ENCODE measurements at regions not wholly inside any gene's neighbourhood (a gene's known extent, or its start where the extent isn't known, plus 50 kb on each side); places are given as distances from the start of the nearest gene placed in this dataset.

DNA sequence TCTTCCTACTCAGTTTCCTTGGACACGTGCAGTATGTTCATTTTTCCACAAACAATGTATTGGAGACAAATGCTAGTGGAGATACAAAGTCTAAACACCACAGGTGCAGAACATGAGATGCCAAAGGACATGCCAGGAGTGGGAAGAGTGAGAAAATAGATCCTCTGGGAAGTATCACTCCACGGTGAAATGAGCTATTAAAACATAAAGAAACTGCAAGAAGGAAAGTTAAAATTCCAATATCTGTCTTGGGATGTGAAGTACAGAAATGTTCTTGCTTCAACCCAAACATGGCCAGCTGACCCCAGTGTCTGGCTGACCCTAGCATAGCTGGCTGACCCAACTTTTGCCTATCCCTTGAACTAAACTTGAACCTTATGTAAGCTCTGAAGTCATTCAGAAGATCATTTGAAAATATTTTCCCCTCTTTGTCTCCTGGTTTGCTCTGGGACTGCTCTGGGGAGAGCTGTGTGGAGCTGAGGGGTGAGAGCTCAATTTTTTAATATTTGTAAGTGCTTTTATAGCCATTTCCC lies 59.5 kb downstream of the FZD1 start:
- no peak for DNase-seq

DNA sequence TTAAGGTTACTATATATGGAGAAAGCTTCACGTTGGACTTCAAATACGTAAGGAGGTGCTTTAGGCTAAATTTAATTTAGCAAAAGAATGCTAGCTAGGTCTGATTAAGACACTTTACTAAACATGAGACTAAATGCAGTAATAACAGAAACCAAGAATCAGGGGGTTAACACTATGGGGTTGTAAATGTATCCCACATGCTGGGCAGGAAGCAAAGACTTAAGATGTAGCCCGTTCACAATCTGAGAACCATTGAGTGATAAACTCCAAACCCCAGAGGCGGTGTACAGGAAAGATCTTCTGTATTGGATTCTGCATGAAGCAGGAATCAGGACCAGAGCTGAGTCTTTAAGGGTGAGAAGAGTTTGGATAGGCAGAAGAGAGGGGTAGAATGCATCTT lies 60.4 kb downstream of the FZD1 start:
- DNase-seq, result no peak

DNA sequence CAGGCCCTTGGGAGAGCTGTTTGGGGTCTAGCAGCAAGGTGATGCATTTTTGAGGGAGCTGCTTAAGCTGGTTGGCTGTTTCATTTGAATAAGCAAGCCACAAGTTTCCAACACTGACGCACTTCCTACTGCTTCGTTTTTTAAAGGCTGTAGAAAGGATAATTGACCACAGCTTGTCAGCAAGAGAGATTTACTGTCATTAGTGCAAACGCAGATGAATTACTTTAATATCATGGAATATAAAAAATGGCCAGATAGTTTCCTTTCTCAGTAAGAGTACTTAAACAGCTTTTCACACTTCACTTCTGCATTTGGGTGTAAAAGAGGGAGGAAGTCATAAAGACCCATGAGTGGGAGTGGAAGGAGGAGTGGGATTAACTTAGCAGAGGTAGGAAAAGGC lies 61.5 kb downstream of the FZD1 start:
- DNase-seq, result no peak

DNA sequence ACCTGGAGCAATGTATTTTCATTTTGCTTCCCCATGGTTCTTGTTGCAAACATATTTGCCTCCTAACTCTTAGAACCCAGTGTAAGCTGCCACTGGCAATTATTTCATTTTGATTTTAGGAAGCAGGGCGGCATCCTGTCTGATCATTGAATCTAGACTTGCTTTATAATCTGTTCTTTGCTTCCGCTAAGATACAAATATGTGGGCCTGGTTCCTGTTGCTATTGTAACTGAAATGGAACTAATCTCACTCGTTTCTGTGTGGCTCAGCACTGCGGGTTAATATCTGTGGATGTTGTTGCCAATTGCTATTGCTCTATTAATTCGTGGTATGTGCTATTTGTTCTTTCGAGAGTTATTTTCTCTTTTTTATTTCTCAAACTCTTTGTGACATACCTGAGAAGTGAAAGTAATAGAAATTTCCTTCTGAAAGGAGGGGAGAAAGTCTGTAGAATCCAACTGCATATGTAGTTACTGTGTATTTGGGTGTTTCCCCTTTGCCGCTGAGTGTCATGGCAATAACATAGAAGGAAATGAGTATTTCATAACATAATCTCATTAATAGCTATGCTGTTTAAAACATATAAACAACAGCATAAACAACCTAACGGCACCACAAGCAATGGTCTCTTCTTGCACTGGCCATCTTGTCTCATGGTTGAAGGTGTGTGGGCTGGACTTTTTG lies 62.4 kb downstream of the FZD1 start:
- no peak for DNase-seq

GRCh38 chr7:91327346-91327745 lies 63.1 kb downstream of the FZD1 start:
- no peak for DNase-seq

DNA sequence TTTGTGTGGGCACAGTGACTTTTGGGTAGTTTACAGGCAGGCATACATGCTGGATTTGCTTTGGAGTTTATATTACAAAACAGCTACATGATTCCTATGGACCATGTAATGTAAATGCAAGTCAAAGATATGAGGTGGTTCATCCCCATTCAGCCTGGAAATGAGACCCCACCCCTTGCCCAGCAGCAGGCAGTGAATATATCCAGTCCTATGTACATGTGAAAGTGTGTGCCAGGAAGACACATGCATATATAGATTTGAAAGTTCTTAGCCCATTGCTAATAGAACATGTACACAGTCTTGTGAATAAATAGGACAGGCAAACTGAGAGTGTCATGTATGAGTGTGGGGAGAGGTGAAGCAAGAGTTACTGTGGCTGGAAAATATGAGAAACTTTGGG lies 65.3 kb downstream of the FZD1 start:
- DNase-seq, result no peak

DNA sequence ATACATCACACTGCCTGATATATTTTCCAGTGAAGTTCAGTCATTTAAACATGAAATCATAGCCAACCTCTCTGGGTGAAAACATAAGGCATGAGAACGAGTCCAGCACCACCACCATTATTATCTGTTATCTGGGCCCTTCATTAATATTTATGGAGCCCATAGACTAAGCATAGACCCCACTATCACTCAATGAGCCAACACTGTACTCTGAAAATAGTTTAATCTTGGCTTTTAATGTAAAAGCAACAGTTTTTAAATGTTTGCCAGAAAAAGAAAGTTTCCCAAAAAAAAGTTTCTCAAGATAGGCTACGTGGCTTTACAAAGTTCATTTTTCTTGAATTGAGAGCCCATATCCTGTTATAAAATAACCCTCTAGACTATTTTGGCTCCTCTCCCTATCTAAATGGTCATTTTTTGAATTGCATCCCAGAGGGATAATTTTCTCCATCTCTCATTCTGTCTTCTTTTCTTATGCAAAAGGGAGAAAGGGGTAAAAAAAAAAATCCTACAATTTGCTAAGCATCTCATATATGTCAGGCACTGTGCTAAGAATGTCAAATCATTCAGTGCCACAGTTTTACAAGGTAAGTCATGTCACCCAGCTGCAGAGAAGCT lies 66.1 kb downstream of the FZD1 start:
- DNase-seq, result no peak

DNA sequence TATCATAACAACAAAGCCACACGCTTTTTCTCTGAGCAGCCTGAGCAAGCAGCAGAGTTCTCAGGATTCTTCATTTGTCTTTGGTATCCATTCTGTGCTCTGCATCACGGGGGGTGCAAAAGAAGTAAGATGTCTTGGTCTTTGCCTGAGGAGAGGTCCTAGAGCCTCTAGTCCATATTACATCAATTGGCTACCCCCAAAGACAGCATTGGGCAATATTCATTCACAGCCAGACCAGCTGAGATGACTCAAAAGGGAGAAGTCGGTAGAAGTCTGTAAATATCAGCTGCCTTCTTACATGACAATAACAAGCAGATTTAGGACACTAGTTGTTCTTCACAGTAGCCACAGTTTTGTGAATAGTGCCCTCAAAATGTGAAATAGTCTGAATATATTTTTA lies 66.6 kb downstream of the FZD1 start:
- DNase-seq, result no peak

GRCh38 chr7:91336106-91336505 lies 71.9 kb downstream of the FZD1 start:
- DNase-seq, result no peak

DNA sequence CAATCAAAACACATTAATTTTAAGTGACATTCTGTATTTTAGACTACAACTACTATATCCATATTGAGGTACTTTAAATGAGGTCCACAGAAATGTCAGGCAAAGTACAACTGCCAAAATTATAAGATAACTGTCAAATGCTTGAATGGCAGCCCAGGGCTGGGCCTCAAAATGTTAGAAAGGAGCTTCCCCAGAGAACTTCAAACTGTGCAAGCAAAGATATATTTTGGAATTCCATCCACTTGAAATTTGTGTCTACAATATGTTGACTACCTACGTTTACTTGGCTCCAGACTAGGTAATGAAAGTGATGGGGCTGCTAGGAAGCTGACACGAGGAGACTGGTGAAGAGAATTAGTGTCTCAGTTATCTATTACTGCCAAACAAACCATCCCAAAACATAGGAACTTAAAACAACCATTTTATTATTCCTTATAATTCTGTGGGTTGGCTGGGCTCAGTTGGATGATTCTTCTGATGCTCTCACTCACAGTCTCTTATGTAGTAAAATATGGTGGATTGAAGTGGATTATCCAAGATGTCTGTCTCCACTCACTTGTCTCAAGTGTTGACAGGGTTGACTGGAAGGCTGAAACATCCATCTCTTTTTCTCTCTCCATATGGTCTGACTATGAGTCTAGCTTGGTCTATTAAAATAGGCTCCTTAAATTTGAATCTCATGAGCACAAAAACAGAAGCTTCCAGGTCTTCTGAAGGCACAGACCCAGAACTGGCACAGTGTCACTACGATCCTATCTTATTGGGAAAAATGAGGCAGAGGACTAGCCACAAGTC lies 74.2 kb downstream of the FZD1 start:
- no peak for DNase-seq

DNA sequence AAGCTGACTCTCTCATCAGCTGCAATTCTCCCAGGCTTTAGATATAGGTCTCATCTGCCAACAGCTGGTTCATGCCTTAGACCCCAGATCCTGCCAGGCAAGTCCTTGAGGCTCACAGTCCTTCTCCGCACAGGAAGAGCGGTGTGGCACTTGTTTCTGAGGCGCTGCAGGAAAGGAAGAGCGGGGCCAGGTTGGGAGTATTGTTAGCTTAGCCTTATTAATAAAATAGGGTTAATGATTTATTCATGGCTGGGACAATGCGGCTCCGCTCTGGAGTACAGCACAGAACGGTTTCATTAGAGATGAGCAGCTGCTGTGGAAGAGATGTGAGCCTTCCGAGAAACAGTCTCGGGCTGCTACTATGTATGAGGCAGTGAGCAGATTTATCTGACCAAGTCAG lies 78.1 kb downstream of the FZD1 start:
- no peak for DNase-seq

- no peak for DNase-seq
Measured at GRCh38 chr7:91343420-91343960, 79.3 kb downstream of the FZD1 start.

- no peak for DNase-seq
Measured at GRCh38 chr7:91343996-91344629, 79.9 kb downstream of the FZD1 start.

DNA sequence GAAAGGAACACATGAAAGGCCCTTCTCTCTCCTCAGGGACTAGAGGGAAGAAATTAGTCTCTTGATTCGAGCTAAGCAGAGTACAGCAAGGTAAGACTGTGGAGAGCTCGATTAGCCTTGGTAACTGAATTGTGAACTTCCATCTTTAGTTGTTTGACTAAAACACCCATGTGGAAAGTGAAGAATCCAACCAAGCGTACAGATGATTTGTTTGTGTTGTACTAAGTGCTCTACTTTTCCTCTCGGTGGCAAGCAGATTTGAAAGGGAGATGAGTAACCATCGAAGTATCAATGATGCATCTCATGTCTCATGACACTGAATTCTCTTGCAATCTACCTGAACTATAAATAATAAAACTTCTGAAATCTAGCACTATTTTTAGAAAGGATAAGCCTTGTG lies 80.7 kb downstream of the FZD1 start:
- no peak for DNase-seq

DNA sequence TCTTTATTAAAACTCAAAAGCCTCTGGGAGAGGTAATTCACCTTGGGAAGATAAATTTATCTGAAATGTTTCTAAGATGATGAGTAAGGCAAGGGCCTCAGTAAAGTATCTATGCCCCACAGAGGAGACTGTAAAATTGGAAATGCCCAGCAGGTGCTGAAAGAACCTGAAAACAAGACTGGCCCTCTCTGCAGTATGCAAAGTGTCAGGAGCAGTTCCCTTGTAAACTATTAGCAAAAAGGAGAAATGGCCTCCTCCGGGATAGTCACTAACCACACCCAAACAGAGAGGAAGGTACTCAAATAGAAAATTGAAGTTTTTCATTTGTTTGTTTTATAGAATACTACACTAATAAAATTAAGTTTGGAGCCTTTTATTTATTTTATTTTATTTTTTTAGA lies 81.2 kb downstream of the FZD1 start:
- no peak for DNase-seq

- DNase-seq, result no peak
Measured at GRCh38 chr7:91346426-91346825, 82.2 kb downstream of the FZD1 start.

DNA sequence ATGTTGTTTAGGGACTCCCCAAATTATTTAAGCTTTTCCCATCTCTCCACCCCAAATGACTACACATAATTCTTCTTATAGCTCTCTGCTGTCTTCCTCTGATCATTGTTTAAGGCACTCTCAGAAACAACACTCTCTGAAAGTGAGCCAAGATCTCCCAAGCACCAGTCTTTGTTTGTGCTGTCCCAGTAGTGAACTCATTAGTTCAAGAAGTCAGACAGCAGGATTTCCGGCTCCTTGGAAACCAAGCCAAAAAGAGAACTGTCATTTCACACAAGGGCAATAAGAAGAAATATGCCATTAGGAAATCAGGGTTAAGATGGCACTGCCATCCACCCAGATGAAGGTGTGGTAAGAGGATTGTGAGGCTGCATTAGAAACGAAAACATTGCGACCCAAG lies 83.1 kb downstream of the FZD1 start:
- no peak for DNase-seq

GRCh38 chr7:91348711-91349110 lies 84.5 kb downstream of the FZD1 start:
- DNase-seq, result no peak

DNA sequence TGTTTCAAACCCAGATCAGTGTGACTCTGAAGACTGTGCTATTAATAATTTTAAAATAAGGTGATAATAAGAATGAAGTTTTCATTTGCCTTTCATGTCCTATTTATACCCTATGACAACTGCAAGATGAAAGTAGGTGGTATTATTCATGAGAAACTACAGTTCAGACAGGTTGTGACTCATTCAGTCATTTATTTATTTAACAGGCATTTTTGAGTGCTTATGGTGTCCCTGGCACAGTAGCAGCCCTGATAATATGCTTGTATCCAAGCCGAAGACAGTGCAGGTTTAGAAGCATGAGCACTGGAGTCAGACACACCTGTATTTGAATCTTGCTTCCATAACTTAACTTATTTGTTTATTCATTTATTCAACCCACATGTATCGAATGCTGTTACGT lies 87.1 kb downstream of the FZD1 start:
- no peak for DNase-seq

- DNase-seq, result no peak
Measured at GRCh38 chr7:91352091-91352490, 87.9 kb downstream of the FZD1 start.

- no peak for DNase-seq
Measured at GRCh38 chr7:91353848-91354247, 89.6 kb downstream of the FZD1 start.

DNA sequence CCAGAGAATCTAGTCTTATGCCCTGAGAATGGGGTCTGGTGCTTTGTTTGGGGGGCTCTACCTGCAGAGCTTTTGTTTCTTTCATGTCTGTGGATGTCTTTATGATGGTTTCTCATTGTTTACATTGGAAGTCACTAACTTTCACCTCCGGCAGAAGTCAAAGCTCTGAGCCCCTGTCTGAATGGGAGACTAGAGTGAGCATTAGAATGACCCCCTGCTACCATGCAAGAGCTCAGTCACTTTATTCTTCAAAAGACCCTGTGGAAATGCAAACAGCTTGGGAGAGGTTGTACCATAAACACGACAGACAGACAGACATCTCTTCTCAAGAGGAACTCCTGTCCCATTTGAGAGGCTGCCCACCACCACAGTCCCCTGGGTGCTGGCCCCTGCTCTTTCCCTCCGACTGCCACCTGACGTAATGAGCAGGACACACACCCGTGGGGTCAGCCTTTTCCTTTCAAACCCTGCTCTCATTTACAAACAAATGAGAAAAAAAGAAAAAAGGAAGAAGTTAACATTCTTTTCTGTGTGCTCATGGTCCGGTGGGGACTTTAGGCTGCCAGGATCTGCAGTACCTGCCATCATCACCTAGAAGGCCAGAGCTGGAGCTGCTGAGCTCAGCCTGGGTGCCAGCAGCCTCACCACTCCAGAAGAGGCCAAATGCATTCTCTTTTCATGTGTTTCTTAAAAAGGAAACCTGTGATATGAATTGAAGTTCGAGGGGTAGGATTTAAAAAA lies 91.6 kb downstream of the FZD1 start:
- DNase-seq, result no peak

- no peak for DNase-seq
Measured at GRCh38 chr7:91356915-91357314, 92.7 kb downstream of the FZD1 start.
